GM19468 (cell line): ENCODE measurements at regions not wholly inside any gene's neighbourhood (a gene's known extent, or its start where the extent isn't known, plus 50 kb on each side); places are given as distances from the start of the nearest gene placed in this dataset.
A peak's percentile ranks its signal among the peaks of the same experiment; 100 is the strongest.
"Not testable (repeated sequence)": the region's sequence is repeated elsewhere in the genome, so short reads cannot be mapped to it uniquely, and the experiment has no call there.

Experiments used
- ATAC-seq: cut with Tn5 transposase; IDR thresholded peaks from one replicate; pipeline ENCODE4 v1.9.1; 2021; ENCODE audit warnings: mild to moderate bottlenecking, moderate library complexity, moderate number of reproducible peaks; ENCODE audit not compliant: unreplicated experiment; ENCODE audit errors: extremely low read depth

- ATAC-seq, result no peak
These were observed 792.9 kb upstream of the HTR2C start for GRCh38 chrX:113790987-113791386.

- ATAC-seq, result not testable (repeated sequence)
These were observed 799.1 kb upstream of the HTR2C start for GRCh38 chrX:113784754-113785153.

- no peak for ATAC-seq
These were observed 813.1 kb upstream of the HTR2C start for GRCh38 chrX:113770806-113771205.

GRCh38 chrX:113770071-113770470 lies 813.8 kb upstream of the HTR2C start:
- no peak for ATAC-seq

- ATAC-seq, result no peak
These were observed 824.5 kb upstream of the HTR2C start for GRCh38 chrX:113759422-113759821.

GRCh38 chrX:113747274-113747973 lies 836.5 kb upstream of the HTR2C start:
- ATAC-seq, result no peak

- peak; percentile 47 for ATAC-seq
These were observed 840.8 kb upstream of the HTR2C start for GRCh38 chrX:113743069-113743468.

- ATAC-seq, result no peak
These were observed 842.1 kb upstream of the HTR2C start for GRCh38 chrX:113741744-113742143.

- ATAC-seq, result no peak
These were observed 854.9 kb upstream of the HTR2C start for GRCh38 chrX:113728937-113729336.

- no peak for ATAC-seq
These were observed 857.0 kb upstream of the HTR2C start for GRCh38 chrX:113726898-113727297.

- no peak for ATAC-seq
These were observed 857.4 kb upstream of the HTR2C start for GRCh38 chrX:113726466-113726865.

GRCh38 chrX:113726009-113726408 lies 857.9 kb upstream of the HTR2C start:
- no peak for ATAC-seq

GRCh38 chrX:113699939-113700338 lies 859.3 kb upstream of the AMOT start:
- ATAC-seq, result no peak

GRCh38 chrX:113675278-113675677 lies 834.6 kb upstream of the AMOT start:
- ATAC-seq, result no peak

GRCh38 chrX:113651306-113651705 lies 810.7 kb upstream of the AMOT start:
- ATAC-seq, result no peak

- no peak for ATAC-seq
These were observed 803.8 kb upstream of the AMOT start for GRCh38 chrX:113644426-113644825.

- no peak for ATAC-seq
These were observed 793.9 kb upstream of the AMOT start for GRCh38 chrX:113634565-113634964.

- ATAC-seq, result no peak
These were observed 788.7 kb upstream of the AMOT start for GRCh38 chrX:113629326-113629725.

GRCh38 chrX:113594123-113594841 lies 753.7 kb upstream of the AMOT start:
- no peak for ATAC-seq

- ATAC-seq, result no peak
These were observed 745.8 kb upstream of the AMOT start for GRCh38 chrX:113586281-113586898.

- no peak for ATAC-seq
These were observed 739.9 kb upstream of the AMOT start for GRCh38 chrX:113580486-113580885.
